Panc1 (cell line): ENCODE measurements at regions not wholly inside any gene's neighbourhood (a gene's known extent, or its start where the extent isn't known, plus 50 kb on each side); places are given as distances from the start of the nearest gene placed in this dataset.

Experiments used
- ATAC-seq: fragments of 200-7000 bp; cut with Tn5 transposase; 2 replicates; pipeline ENCODE4 v1.9.1; 2020; ENCODE audit warnings: mild to moderate bottlenecking, moderate library complexity
- BruUV-seq: library from RNA; stranded (reverse); fragments of 400-500 nt; replicated peaks from 2 replicates; lab custom pipeline; 2021; lab: Mats Ljungman, UMichigan
- CTCF ChIA-PET: fragments of 300-600 bp; sonication (Branson Sonifier 250); formaldehyde crosslinking; loops from one replicate; lab custom pipeline; 2022; ENCODE audit warnings: antibody characterized with exemption; lab: Charles Lee
- POLR2A ChIA-PET: fragments of 300-600 bp; sonication (Branson Sonifier 250); formaldehyde crosslinking; loops from one replicate; lab custom pipeline; 2022; ENCODE audit warnings: antibody characterized with exemption; lab: Charles Lee
- DNase-seq: peaks from one replicate; pipeline ENCODE4 v3.0.0-alpha.2; 2010; ENCODE audit warnings: low read depth, low spot score
- H3K27ac ChIP-seq: 2 replicates; pipeline ENCODE4 v1.5.1; 2011; ENCODE audit warnings: mild to moderate bottlenecking, low read length, inconsistent platforms
- H3K27me3 ChIP-seq: fragments of 200-500 bp; sonication (Bioruptor generic); 2 replicates; pipeline ENCODE4 v1.6.0; 2014; ENCODE audit warnings: low read length, inconsistent platforms; ENCODE audit not compliant: control insufficient read depth, insufficient read depth
- H3K36me3 ChIP-seq: fragments of 200-500 bp; sonication (Bioruptor generic); 2 replicates; pipeline ENCODE4 v1.5.1; 2014; ENCODE audit warnings: inconsistent platforms, mild to moderate bottlenecking, low read length, moderate library complexity; ENCODE audit not compliant: control insufficient read depth, insufficient read depth
- H3K4me1 ChIP-seq: 2 replicates; pipeline ENCODE4 v1.5.1; 2011; ENCODE audit warnings: inconsistent platforms, mild to moderate bottlenecking, low read length, moderate library complexity; ENCODE audit not compliant: control insufficient read depth, insufficient read depth
- H3K4me3 ChIP-seq, 2 experiments: 2 replicates each; pipeline ENCODE4 v1.5.1; 2011 to 2012; ENCODE audit warnings: low read depth in 2 of 2, low read length in 2 of 2, mild to moderate bottlenecking in 2 of 2, inconsistent platforms in 1 of 2, moderate library complexity in 1 of 2
- H3K9me3 ChIP-seq: fragments of 200-500 bp; sonication (Bioruptor generic); 2 replicates; pipeline ENCODE4 v1.5.1; 2014; ENCODE audit warnings: low read depth, mild to moderate bottlenecking, inconsistent platforms, low read length, moderate library complexity; ENCODE audit not compliant: control insufficient read depth, insufficient read depth
- CTCF ChIP-seq: fragments of 450-650 bp; IDR thresholded peaks from 2 replicates; pipeline ENCODE4 v1.5.1; 2017; ENCODE audit warnings: mild to moderate bottlenecking
- POLR2AphosphoS5 ChIP-seq: IDR thresholded peaks from 2 replicates; pipeline ENCODE4 v1.6.1; 2012; ENCODE audit warnings: mild to moderate bottlenecking, low read depth, low read length, moderate library complexity
- REST ChIP-seq, 2 experiments: IDR thresholded peaks; 2 replicates each; pipeline ENCODE4 v1.6.1; 2011 to 2012; ENCODE audit warnings: low read depth in 2 of 2, control low read depth in 1 of 2, low read length in 1 of 2, mild to moderate bottlenecking in 1 of 2, moderate library complexity in 1 of 2; ENCODE audit not compliant: insufficient read depth in 1 of 2
- SIN3A ChIP-seq: IDR thresholded peaks from 2 replicates; pipeline ENCODE4 v1.6.1; 2012; ENCODE audit warnings: low read depth, mild to moderate bottlenecking, low read length, moderate library complexity, borderline replicate concordance; ENCODE audit not compliant: insufficient read depth
- TCF7L2 ChIP-seq: IDR thresholded peaks from 2 replicates; pipeline ENCODE4 v1.6.1; 2011; ENCODE audit warnings: mild to moderate bottlenecking, low read depth, low read length, inconsistent platforms
- in situ Hi-C: cut with HindIII; loops from 2 replicates; pipeline ENCODE4 v1.10.0; 2016; ENCODE audit warnings: low sequenced_read_pairs, low pct_unique_long_range_greater_than_20kb
- intact Hi-C: fragments of 100-400 bp; cut with micrococcal nuclease; formaldehyde crosslinking; loops from one replicate; pipeline ENCODE4 v1.10.0; 2022; ENCODE audit not compliant: unreplicated experiment

GRCh38 chr4:24093446-24093845, 203.6 kb upstream of the PPARGC1A start:
- TF ChIP-seq TCF7L2: no peak
- TF ChIP-seq REST (IDR thresholded peaks at IDR 0.05; ENCODE audit: insufficient read depth in 1 of 2, low read depth in 2 of 2, low read length in 1 of 2): no peak
- TF ChIP-seq CTCF: no peak
- no peak for TF ChIP-seq POLR2AphosphoS5
- TF ChIP-seq SIN3A: no peak
- no peaks in the 10 kb centered on the region for H3K36me3 ChIP-seq
- H3K9me3 ChIP-seq: no peaks in the 10 kb centered on the region
- no peak overlapping the region for H3K4me3 ChIP-seq
- POLR2A ChIA-PET: no interaction called here
- CTCF ChIA-PET: no interaction called here
- BruUV-seq: no TSS peak
- no peaks in the 10 kb centered on the region for H3K27me3 ChIP-seq
- in situ Hi-C loops: no loop called here
- no peak for ATAC-seq
- H3K27ac ChIP-seq: no peak overlapping the region
- no peak for DNase-seq
- H3K4me1 ChIP-seq: no peaks in the 10 kb centered on the region
- intact Hi-C loops: no loop called here

GRCh38 chr4:24091639-24092233, 201.9 kb upstream of the PPARGC1A start:
- ATAC-seq (no peak), DNase-seq (no peak)
- CTCF ChIA-PET: no interaction called here
- H3K27me3 ChIP-seq: no peaks in the 10 kb centered on the region
- H3K4me1 ChIP-seq: no peaks in the 10 kb centered on the region
- in situ Hi-C loops: no loop called here
- H3K36me3 ChIP-seq: no peaks in the 10 kb centered on the region
- no TSS peak for BruUV-seq
- POLR2A ChIA-PET: no interaction called here
- H3K27ac ChIP-seq: no peak overlapping the region
- H3K4me3 ChIP-seq: no peak overlapping the region
- intact Hi-C loops: no loop called here
- no peaks in the 10 kb centered on the region for H3K9me3 ChIP-seq
- no peak for TF ChIP-seq SIN3A
- TF ChIP-seq REST (IDR thresholded peaks at IDR 0.05; ENCODE audit: insufficient read depth in 1 of 2, low read depth in 2 of 2, low read length in 1 of 2): no peak
- no peak for TF ChIP-seq TCF7L2
- TF ChIP-seq POLR2AphosphoS5: no peak
- no peak for TF ChIP-seq CTCF
